GM12892 (cell line): ENCODE measurements at regions not wholly inside any gene's neighbourhood (a gene's known extent, or its start where the extent isn't known, plus 50 kb on each side); places are given as distances from the start of the nearest gene placed in this dataset.

ENCODE experiments used
- POLR2A ChIP-seq: IDR thresholded peaks from 2 replicates; pipeline ENCODE4 v1.6.1; 2011; ENCODE audit warnings: low read depth, low read length, control low read depth
- POLR2AphosphoS5 ChIP-seq: IDR thresholded peaks from 2 replicates; pipeline ENCODE4 v1.6.1; 2011; ENCODE audit warnings: low read depth, low read length, control low read depth

DNA sequence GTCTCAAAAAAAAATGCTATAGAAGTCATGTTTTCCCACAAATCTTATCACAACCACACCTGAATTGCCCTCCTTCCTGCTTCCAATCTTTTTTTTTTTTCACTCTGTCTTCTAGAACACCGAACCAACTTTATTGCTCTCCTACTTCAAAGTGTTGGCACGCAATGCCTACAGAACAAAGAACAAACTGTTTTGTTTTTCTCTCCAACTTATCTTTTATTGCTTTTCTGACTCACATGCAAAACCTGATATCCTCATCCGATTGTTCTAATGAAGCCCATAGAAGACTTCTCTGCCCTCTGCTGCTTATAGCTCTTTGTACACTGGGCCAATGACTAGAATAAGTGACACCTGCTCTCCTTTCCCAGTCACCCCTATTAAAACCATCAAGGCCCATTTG lies 602.8 kb downstream of the EPHA4 start:
- TF ChIP-seq POLR2A (no peak), POLR2AphosphoS5 (no peak)
